ENCODE measurements at regions not wholly inside any gene's neighbourhood (a gene's known extent, or its start where the extent isn't known, plus 50 kb on each side); places are given as distances from the start of the nearest gene placed in this dataset.

- in situ Hi-C loops (cut with HindIII; ENCODE audit: low pct_ligation_motif_present, low sequenced_read_pairs), result no loop called here
- Histone ChIP-seq H3K27me3 (replicated peaks) (no peaks in the 10 kb centered on the region), H3K4me3 (ENCODE audit: low read depth, low read length) (no peak overlapping the region), H3K36me3 (replicated peaks) (no peaks in the 10 kb centered on the region), H3K27ac (no peak overlapping the region)
- DNase-seq, result no peak
- TF ChIP-seq CTCF (IDR thresholded peaks at IDR 0.05; ENCODE audit: low read depth, low read length, missing control alignments), result no peak
Measured at GRCh38 chr18:67183398-67183797, 333.1 kb downstream of the DSEL start.

GRCh38 chr18:67179726-67180125, 336.8 kb downstream of the DSEL start:
- H3K4me3 ChIP-seq (ENCODE audit: low read depth, low read length), result no peak overlapping the region
- DNase-seq, result no peak
- no peak for TF ChIP-seq CTCF (IDR thresholded peaks at IDR 0.05; ENCODE audit: low read depth, low read length, missing control alignments)
- in situ Hi-C loops (cut with HindIII; ENCODE audit: low pct_ligation_motif_present, low sequenced_read_pairs), result no loop called here
- H3K36me3 ChIP-seq (replicated peaks), result no peaks in the 10 kb centered on the region
- H3K27me3 ChIP-seq (replicated peaks), result no peaks in the 10 kb centered on the region
- H3K27ac ChIP-seq, result no peak overlapping the region

- Histone ChIP-seq H3K4me3 (ENCODE audit: low read depth, low read length) (no peak overlapping the region), H3K27ac (no peak overlapping the region), H3K27me3 (replicated peaks) (no peaks in the 10 kb centered on the region), H3K36me3 (replicated peaks) (no peaks in the 10 kb centered on the region)
- TF ChIP-seq CTCF (IDR thresholded peaks at IDR 0.05; ENCODE audit: low read depth, low read length, missing control alignments), result no peak
- in situ Hi-C loops (cut with HindIII; ENCODE audit: low pct_ligation_motif_present, low sequenced_read_pairs), result no loop called here
- DNase-seq, result no peak
Measured at GRCh38 chr18:67159662-67160061, 356.9 kb downstream of the DSEL start.

GRCh38 chr18:67154979-67155378, 361.5 kb downstream of the DSEL start:
- H3K4me3 ChIP-seq (ENCODE audit: low read depth, low read length), result no peak overlapping the region
- H3K27ac ChIP-seq, result no peak overlapping the region
- in situ Hi-C loops (cut with HindIII; ENCODE audit: low pct_ligation_motif_present, low sequenced_read_pairs), result no loop called here
- no peak for DNase-seq
- no peaks in the 10 kb centered on the region for H3K27me3 ChIP-seq (replicated peaks)
- no peak for TF ChIP-seq CTCF (IDR thresholded peaks at IDR 0.05; ENCODE audit: low read depth, low read length, missing control alignments)
- H3K36me3 ChIP-seq (replicated peaks), result no peaks in the 10 kb centered on the region

GRCh38 chr18:67151366-67151765, 365.2 kb downstream of the DSEL start:
- H3K36me3 ChIP-seq (replicated peaks), result no peaks in the 10 kb centered on the region
- no peak for TF ChIP-seq CTCF (IDR thresholded peaks at IDR 0.05; ENCODE audit: low read depth, low read length, missing control alignments)
- DNase-seq, result no peak
- H3K27ac ChIP-seq, result no peak overlapping the region
- no peaks in the 10 kb centered on the region for H3K27me3 ChIP-seq (replicated peaks)
- H3K4me3 ChIP-seq (ENCODE audit: low read depth, low read length), result no peak overlapping the region
- in situ Hi-C loops (cut with HindIII; ENCODE audit: low pct_ligation_motif_present, low sequenced_read_pairs), result no loop called here

GRCh38 chr18:67145586-67146292, 370.8 kb downstream of the DSEL start:
- no peak for DNase-seq
- Histone ChIP-seq H3K27ac (no peak overlapping the region), H3K36me3 (replicated peaks) (no peaks in the 10 kb centered on the region), H3K27me3 (replicated peaks) (no peaks in the 10 kb centered on the region), H3K4me3 (ENCODE audit: low read depth, low read length) (no peak overlapping the region)
- in situ Hi-C loops (cut with HindIII; ENCODE audit: low pct_ligation_motif_present, low sequenced_read_pairs), result no loop called here
- no peak for TF ChIP-seq CTCF (IDR thresholded peaks at IDR 0.05; ENCODE audit: low read depth, low read length, missing control alignments)

All from brain microvascular endothelial cell (primary cell).